Testis (tissue), 2 donors: ENCODE measurements at regions not wholly inside any gene's neighbourhood (a gene's known extent, or its start where the extent isn't known, plus 50 kb on each side); places are given as distances from the start of the nearest gene placed in this dataset.

Experiments
- DNase-seq: peaks from one replicate; pipeline ENCODE4 v3.0.0-alpha.2; 2019
- H3K27ac ChIP-seq, 2 donors: fragments of 200-600 bp; sonication (generic); one replicate each; pipeline ENCODE4 v1.5.1; 2019
- H3K27me3 ChIP-seq: fragments of 200-600 bp; sonication (generic); one replicate; pipeline ENCODE4 v1.5.1; 2019
- H3K36me3 ChIP-seq: fragments of 200-600 bp; sonication (generic); one replicate; pipeline ENCODE4 v1.5.1; 2017; ENCODE audit warnings: low read depth; ENCODE audit errors: missing control alignments
- H3K4me1 ChIP-seq: fragments of 200-600 bp; sonication (generic); one replicate; pipeline ENCODE4 v1.5.1; 2019
- H3K4me3 ChIP-seq, 2 donors: fragments of 200-600 bp; sonication (generic); one replicate each; pipeline ENCODE4 v1.5.1; 2017 to 2019
- H3K9me3 ChIP-seq: fragments of 200-600 bp; sonication (generic); one replicate; pipeline ENCODE4 v1.5.1; 2017
- POLR2A ChIP-seq: fragments of 450-650 bp; IDR thresholded peaks from one replicate; pipeline ENCODE4 v1.6.1; 2017; ENCODE audit warnings: antibody characterized with exemption, mild to moderate bottlenecking, moderate library complexity
- WGBS, 2 donors: methylation state at CpG; one replicate each; pipeline ENCODE4 v1.1.5; 2018; 5-methylcytosine and 5-hydroxymethylcytosine counted together
- intact Hi-C: fragments of 100-400 bp; cut with DNase I; formaldehyde crosslinking; loops from one replicate; pipeline ENCODE4 v1.15.1; 2023; ENCODE audit warnings: low total_unique reads
- TF ChIP-seq, protein P1 (sequence below), 3 experiments: fragments of 450-650 bp in 2 of 3; fragments of 200-600 bp in 1 of 3; sonication (generic) in 1 of 3; IDR thresholded peaks; one replicate each; pipeline ENCODE4 v1.5.1; 2016 to 2019; ENCODE audit warnings: antibody characterized with exemption in 3 of 3, mild to moderate bottlenecking in 2 of 3, moderate library complexity in 1 of 3

DNA sequence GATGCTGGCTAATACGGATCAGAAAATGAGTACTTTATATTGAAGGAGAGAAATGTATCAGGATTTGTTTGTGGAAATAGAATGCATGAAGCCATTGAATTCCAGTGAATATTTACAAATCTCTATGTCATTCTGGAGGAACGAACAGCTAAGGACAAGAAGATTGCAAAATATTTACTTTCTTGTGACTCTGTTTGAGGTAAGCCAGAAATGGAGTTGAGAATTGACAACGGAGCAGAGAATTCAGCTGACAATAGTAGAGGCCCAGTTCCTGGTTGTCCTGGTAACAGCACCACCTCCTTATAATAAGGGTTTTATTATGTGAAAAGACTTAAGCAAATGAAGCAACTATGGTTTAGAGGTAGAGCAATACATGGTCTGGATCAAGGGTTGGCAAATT lies 349.2 kb downstream of the ADCYAP1 start:
- H3K4me1 ChIP-seq: no peaks in the 10 kb centered on the region
- H3K27ac ChIP-seq: no peak overlapping the region
- H3K4me3 ChIP-seq: no peak overlapping the region
- H3K27me3 ChIP-seq: no peaks in the 10 kb centered on the region
- 68 to 69% methylated on average over 3 of the region's 3 CpGs for WGBS, 2 donors
- no peaks in the 10 kb centered on the region for H3K36me3 ChIP-seq
- intact Hi-C loops: no loop called here
- H3K9me3 ChIP-seq: no peaks in the 10 kb centered on the region
- TF ChIP-seq, protein P1, sequence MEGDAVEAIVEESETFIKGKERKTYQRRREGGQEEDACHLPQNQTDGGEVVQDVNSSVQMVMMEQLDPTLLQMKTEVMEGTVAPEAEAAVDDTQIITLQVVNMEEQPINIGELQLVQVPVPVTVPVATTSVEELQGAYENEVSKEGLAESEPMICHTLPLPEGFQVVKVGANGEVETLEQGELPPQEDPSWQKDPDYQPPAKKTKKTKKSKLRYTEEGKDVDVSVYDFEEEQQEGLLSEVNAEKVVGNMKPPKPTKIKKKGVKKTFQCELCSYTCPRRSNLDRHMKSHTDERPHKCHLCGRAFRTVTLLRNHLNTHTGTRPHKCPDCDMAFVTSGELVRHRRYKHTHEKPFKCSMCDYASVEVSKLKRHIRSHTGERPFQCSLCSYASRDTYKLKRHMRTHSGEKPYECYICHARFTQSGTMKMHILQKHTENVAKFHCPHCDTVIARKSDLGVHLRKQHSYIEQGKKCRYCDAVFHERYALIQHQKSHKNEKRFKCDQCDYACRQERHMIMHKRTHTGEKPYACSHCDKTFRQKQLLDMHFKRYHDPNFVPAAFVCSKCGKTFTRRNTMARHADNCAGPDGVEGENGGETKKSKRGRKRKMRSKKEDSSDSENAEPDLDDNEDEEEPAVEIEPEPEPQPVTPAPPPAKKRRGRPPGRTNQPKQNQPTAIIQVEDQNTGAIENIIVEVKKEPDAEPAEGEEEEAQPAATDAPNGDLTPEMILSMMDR (IDR thresholded peaks at IDR 0.05): no peak
- no peak for DNase-seq

DNA sequence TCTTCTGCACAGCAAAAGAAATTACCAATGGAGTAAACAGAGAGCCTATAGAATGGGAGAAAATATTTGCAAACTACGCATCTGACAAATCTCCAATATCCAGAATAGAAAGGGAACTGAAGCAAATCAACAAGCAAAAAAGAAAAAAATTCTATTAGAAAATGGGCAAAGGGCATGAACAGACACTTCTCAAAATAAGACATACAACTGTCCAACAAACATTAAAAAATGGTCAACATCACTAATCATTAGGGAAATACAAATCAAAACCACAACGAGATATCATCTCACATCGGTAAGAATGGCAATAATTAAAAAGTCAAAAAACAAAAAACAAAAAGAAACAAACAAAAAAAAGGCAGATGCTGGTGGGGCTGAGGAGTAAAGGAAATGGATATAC lies 356.4 kb downstream of the ADCYAP1 start:
- intact Hi-C loops: no loop called here
- no peak for DNase-seq
- Histone ChIP-seq H3K27ac (no peak overlapping the region), H3K4me3 (no peak overlapping the region), H3K27me3 (no peaks in the 10 kb centered on the region), H3K9me3 (no peaks in the 10 kb centered on the region), H3K36me3 (no peaks in the 10 kb centered on the region), H3K4me1 (no peaks in the 10 kb centered on the region)
- no peak for TF ChIP-seq POLR2A
- TF ChIP-seq, protein P1 (IDR thresholded peaks at IDR 0.05): no peak
- WGBS, 2 donors: 87 to 93% methylated on average over 3 of the region's 3 CpGs

DNA sequence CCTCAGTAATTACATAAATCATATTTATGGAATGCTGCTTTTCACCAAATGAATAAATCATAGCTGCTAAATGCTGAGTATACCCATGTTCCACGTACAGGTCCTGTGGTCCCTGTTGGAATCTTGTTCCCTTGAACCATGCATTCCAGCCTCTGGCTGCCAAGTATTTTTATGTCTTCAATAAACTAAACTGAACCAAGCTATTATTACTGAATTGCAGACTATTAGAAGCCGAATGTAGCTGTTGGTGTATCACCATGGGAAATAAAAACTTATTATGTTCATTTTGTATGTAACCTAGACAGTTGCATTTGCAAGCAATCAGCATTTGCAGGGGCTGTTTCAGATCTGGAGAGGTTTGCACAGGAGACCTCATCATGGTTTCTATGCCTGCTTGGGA lies 362.4 kb downstream of the ADCYAP1 start:
- 57 to 66% methylated on average over 2 of the region's 2 CpGs for WGBS, 2 donors
- H3K27me3 ChIP-seq: no peaks in the 10 kb centered on the region
- TF ChIP-seq, protein P1 (IDR thresholded peaks at IDR 0.05): no peak
- TF ChIP-seq POLR2A: no peak
- intact Hi-C loops: no loop called here
- DNase-seq: no peak
- no peak overlapping the region for H3K27ac ChIP-seq
- H3K4me1 ChIP-seq: no peaks in the 10 kb centered on the region
- H3K9me3 ChIP-seq: no peaks in the 10 kb centered on the region
- H3K36me3 ChIP-seq: no peaks in the 10 kb centered on the region
- no peak overlapping the region for H3K4me3 ChIP-seq

- Histone ChIP-seq H3K9me3 (no peaks in the 10 kb centered on the region), H3K27me3 (no peaks in the 10 kb centered on the region), H3K4me3 (no peak overlapping the region), H3K4me1 (no peaks in the 10 kb centered on the region), H3K36me3 (no peaks in the 10 kb centered on the region), H3K27ac (no peak overlapping the region)
- WGBS, 2 donors: 89 to 90% methylated on average over 2 of the region's 2 CpGs
- intact Hi-C loops: no loop called here
- TF ChIP-seq, protein P1 (IDR thresholded peaks at IDR 0.05): no peak
- no peak for TF ChIP-seq POLR2A
- no peak for DNase-seq
These were observed 365.4 kb downstream of the ADCYAP1 start for GRCh38 chr18:1270081-1270480.

- intact Hi-C loops: no loop called here
- no peak overlapping the region for H3K4me3 ChIP-seq
- no peak for TF ChIP-seq POLR2A
- TF ChIP-seq, protein P1 (IDR thresholded peaks at IDR 0.05): no peak
- H3K27me3 ChIP-seq: no peaks in the 10 kb centered on the region
- H3K9me3 ChIP-seq: no peaks in the 10 kb centered on the region
- no peaks in the 10 kb centered on the region for H3K36me3 ChIP-seq
- H3K27ac ChIP-seq: no peak overlapping the region
- DNase-seq: no peak
- no peaks in the 10 kb centered on the region for H3K4me1 ChIP-seq
- 82 to 83% methylated on average over 2 of the region's 2 CpGs for WGBS, 2 donors
These were observed 368.8 kb downstream of the ADCYAP1 start for GRCh38 chr18:1273469-1273868.
